ENCODE measurements at regions not wholly inside any gene's neighbourhood (a gene's known extent, or its start where the extent isn't known, plus 50 kb on each side); places are given as distances from the start of the nearest gene placed in this dataset.
"Not testable (repeated sequence)": the region's sequence is repeated elsewhere in the genome, so short reads cannot be mapped to it uniquely, and the experiment has no call there.

DNA sequence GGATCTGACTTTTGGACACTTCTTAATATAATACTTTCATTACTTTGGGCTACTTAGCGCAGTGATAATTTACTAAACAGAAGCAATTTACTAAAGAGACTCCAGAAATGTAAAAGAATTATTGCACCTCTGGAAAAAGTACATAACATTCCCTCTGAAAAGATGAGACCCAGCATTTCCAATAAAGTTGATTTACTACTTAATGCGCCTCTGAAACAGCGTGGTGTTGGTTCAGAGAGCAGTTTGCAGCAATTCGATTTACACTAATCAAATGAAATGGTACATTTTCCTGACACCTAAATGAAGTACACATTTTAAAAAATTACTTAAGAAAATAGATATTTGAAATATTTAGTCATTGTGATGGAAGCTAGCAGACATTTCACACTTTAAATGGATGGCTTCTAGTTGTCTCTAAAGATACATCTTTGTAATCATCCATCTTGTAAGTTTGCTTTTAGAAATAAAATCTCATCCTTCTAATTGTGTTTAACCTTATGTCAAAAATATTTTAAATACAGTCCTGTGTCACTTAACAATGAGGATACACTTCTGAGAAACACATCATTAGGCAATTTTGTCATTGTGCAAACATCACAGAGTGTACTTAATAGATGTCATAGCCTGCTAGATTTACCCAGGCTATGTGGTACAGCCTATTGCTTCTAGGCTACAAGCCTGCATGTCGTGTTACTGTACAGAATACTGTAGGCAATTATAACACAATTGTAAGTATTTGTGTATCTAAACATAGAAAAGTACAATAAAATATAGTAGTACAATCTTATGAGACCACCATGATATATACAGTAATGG lies 284.6 kb upstream of the UBE2E3 start:
- DNase-seq (ENCODE audit: low read depth, low spot score), result no peak

DNA sequence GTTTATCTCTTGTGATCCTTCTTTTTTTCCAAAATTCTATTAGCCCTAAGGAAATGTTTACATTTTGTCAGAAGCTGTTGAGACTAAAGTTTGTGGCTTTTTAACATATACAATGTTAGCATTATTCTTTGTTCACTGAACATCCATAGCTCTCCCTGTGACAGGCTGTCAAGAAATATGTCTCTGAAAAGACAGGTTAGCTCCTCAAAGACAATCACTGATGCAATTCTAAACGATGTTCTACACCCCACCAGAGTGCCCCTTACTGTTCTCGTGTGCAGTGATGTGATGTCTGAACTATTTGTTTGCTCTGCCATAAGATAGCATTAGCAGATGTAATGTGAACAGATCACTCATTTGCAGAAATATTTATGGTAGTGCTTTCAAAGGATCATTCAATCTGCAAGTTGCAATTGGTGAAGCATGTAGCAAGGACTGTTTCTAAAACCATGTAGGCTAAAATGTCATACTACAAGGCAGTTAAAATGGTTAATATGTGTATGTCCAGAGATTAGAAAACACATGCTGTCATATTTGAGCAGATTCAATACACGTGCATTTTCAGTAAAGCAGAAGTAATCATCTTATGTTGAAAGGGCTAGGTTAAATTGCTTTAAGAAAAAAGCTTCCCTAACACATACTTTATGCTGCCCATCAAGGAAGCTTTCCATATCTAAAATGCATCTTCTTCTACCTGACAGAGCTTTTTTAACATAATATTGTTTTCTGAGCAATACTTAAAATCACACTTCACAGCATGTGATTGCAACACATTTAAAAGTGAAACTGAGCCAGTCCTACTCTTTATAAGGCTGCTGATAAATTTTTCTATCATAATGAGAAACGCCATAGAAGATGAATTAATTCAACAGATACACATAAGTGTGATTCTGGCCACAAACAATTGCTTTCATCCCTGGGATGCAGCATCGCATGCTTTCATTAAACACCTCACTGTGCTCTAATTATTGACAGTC lies 285.7 kb upstream of the UBE2E3 start:
- no peak for DNase-seq (ENCODE audit: low read depth, low spot score)

GRCh38 chr2:180692322-180692721 lies 288.1 kb upstream of the UBE2E3 start:
- no peak for DNase-seq (ENCODE audit: low read depth, low spot score)

GRCh38 chr2:180691855-180692223 lies 288.6 kb upstream of the UBE2E3 start:
- DNase-seq (ENCODE audit: low read depth, low spot score), result not testable (repeated sequence)

GRCh38 chr2:180691186-180691854 lies 289.1 kb upstream of the UBE2E3 start:
- DNase-seq (ENCODE audit: low read depth, low spot score), result not testable (repeated sequence)

DNA sequence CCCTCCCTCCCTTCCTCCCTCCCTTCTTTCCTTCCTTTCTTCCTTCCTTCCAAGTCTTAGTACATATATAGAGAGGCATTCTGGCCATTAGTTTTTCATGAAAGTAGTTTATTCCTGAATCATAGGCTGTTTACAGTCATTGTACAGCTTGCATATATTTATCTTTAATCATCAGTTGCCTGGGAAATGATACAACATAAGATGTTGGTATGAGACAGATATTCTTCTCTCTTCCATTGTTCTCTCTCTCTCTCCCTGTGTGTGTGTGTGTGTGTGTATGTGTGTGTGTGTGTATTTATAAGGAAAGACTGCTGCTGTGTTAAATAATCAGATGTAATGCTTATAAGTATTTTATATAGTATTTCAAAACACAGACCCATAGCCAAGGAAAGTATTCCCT lies 289.8 kb upstream of the UBE2E3 start:
- DNase-seq (ENCODE audit: low read depth, low spot score), result no peak

DNA sequence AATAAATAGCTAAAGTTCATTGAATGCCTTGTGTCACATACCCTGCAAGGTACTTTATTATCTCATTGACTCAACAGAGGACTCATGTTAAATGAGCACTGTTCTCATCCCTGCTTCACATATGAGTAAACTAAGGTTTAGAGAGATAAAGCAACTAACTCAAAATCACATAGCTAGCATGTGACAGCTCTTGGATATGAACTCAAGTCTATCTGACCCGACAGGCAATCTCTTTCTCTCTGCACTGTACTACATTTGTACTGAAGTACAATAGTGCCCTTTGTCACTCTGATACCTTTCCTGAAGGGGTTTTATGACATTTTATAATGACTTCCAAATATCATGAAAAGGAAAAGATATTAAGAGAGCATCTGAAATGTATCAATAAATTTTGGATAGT lies 297.5 kb upstream of the UBE2E3 start:
- DNase-seq (ENCODE audit: low read depth, low spot score), result no peak

DNA sequence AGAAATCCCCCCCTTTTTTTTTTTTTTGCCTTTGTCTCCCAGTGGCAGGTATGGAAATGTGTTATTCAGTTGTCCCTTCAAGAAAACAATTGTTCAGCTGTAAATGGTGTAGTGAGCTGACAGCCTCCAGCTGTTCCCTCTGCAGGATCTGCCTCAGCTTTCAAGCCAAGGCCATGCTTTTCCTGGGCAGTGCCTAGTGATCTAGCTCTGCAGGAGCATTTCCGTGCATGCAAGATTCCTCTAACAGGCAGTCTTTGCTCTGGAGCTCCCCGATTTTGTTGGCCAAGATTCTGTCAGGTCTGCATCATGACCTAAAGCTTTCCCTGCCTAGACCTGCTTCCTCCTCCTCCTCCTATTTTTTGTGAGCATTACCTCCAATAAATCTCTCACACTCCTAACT lies 300.7 kb upstream of the UBE2E3 start:
- no peak for DNase-seq (ENCODE audit: low read depth, low spot score)

DNA sequence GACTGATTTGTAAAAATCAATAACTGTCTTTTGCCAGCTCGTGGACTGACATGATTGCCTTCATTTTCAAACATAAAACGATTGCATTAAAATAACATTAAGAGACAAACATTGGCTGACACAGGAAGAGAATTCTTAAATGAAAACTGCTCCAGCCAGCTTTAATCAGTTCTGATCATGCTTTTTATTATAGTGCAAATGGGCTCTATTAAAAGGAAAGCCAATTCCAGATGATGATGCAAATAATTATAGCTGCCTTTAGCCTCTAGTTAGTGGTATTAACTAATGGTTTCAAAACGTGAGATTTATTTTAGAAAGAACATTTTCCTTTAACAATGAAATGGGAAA lies 301.8 kb upstream of the UBE2E3 start:
- DNase-seq (ENCODE audit: low read depth, low spot score), result no peak

GRCh38 chr2:180677930-180678624 lies 302.3 kb upstream of the UBE2E3 start:
- DNase-seq (ENCODE audit: low read depth, low spot score), result no peak

DNA sequence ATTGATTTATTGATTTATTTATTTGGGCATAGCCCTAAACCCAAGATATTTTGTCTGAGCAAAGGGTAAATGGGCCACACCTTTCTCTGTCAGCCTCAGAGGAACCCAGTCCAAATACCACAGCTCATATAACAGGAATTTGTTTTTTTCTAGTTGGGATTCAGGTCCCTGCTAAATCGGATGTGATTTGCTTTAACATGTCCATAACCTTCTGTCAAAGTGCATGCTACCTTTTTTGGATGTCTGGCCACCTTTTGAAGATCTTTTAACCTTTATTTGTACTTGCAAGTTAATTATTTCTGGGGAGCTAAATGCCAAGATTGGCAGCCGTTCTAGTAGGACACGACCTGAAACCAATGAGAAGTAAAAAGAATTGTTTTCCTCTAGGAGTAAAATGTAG lies 303.2 kb upstream of the UBE2E3 start:
- peak; percentile 13 for DNase-seq (ENCODE audit: low read depth, low spot score)

DNA sequence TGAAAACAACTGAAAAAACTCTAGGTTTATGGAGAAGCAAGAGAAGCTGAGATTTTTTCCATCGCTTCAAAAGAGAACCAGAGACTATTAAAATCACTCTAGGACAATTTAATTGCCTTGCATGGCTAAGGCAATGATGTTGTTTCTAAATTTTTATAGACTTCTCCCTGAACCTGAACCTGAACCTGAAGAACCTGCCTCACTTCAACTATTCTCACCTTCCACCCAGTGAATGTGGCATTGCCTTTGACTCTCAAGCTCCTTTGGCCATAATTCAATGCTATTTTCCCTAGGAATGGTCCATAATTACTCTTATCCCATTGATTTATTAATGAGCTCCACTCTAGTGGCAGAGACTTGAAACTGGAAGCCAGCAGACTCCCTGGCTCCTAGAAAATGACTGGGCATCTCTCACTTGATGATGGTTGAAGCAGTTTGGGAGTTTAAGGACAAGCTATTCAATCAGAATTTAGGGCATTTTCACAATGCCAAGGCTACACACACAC lies 303.8 kb upstream of the UBE2E3 start:
- no peak for DNase-seq (ENCODE audit: low read depth, low spot score)

DNA sequence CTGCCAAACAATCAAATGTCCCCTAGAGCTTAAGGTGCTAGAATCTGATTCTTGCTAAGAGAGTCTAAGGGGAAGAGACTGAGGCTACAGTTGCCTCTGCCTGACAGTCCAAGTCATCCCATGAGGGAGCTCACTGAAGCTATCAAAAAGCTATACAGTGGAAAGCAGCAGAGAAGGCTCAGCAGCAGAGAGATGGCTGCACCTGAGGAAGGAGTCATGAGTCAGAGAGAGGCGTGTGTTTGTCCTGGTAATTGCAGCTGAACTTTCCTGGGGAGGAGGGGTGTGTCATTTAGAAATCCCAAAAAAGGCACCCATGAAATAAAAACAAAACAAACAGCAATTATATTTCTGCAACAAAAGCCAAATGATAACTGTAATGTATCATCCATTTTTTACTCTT lies 305.2 kb upstream of the UBE2E3 start:
- no peak for DNase-seq (ENCODE audit: low read depth, low spot score)

DNA sequence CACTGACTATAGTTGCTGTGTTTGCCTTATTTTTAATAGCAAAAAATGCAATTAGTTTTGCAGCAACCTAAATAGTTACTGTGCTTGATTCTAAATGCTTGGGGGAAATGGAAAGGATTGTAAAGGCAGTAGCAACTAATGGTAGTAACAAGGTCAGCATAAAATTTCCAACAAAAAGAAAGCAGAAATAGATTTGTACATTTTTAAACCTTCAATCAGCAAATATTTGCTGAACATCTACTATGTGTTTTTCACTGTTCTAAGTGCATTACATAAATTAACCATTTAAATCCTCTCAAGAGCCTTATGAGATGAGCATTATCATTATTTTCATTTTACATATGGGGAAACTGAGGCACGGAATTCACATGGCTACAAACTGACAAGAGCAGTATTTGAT lies 308.0 kb upstream of the UBE2E3 start:
- no peak for DNase-seq (ENCODE audit: low read depth, low spot score)

DNA sequence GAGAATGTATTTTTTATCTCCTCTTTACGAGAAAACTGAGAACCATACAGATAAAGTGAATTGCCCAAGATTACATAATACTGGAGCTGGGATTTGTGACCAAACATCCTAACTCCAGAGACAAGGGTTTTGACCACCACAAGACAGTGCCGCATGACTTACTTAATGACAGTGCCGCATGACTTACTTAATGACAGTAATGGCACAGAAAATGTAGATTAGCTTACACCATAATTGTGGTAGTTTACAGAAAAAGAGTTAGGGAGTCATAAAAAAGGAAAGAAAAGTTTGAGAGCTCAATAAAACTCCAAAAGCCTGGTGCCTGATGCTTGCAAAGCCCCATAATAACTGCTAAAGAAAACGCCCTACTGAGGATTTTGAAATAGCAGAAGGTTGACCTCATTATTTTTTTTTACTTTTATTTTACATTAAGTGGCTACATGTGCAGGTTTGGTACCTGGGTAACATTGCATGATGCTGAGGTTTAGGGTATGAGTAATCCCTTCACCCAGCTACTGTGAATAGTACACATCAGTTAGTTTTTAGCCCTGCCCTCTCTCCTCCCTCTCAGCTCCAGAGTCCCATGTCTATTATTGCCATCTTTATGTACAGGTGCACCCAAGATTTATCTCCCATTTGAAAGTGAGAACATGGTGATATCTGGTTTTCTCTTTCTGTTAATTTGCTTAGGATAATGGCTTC lies 310.0 kb upstream of the UBE2E3 start:
- no peak for DNase-seq (ENCODE audit: low read depth, low spot score)

GRCh38 chr2:180669016-180669415 lies 311.4 kb upstream of the UBE2E3 start:
- DNase-seq (ENCODE audit: low read depth, low spot score), result no peak

DNA sequence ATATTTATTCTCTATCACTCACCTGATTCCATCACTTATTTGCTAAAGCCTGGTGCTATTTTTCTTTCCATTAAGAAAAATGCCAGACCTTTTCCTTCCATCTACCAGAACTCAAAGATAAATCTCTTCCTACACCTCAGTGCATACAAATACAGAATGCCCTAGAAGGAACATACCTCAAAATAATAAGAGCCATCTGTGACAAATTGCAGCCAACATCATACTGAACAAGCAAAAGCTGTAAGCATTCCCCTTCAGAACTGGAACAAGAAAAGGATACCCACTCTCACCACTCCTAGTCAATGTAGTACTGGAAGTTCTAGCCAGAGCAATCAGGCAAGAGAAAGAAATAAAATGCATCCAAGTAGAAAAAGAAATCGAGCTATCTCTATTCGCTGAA lies 315.9 kb upstream of the UBE2E3 start:
- DNase-seq (ENCODE audit: low read depth, low spot score), result no peak

DNA sequence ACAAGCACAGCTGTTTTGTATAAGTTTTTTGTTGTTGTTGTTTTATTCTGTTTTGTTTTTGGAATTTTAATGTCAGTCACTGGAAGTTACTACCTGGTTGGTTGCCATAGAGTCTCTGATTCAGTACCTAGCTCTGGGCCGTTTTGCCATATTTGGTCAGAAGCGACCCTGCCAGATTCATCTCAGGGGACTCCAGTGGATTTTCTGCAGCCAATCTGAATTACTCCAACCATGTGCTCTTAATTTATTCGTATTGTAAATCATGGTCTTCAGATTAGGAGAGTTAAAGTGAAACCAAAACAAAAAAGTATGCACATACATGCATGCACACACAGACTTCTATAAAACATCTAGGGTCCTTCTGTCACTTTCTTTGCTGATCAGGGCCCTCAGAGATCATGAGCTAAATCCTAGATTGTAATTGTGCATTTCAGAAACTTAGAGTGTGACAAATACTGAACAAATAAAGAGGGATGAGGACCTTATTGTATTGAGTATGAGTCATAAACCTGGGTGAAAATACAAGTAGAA lies 317.4 kb upstream of the UBE2E3 start:
- DNase-seq (ENCODE audit: low read depth, low spot score), result peak; percentile 17

DNA sequence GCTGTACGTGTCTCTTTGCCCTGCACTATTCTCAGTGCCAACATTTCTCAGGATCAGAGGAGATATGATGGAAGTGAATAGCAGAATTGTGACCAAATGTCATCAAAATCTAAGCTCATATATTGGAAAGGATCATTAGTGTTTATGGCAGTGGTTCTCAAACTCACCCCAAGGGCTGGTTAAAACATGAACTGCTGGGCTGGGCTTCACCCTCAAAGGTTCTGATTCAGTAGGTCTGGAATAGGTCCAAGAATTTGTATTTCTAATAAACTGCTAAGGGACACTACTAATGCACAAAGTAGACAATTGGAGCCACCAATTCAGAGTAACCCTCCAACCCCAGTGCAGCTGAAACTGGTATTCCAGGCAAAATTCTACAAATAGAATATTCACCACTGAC lies 317.9 kb upstream of the UBE2E3 start:
- DNase-seq (ENCODE audit: low read depth, low spot score), result no peak

DNA sequence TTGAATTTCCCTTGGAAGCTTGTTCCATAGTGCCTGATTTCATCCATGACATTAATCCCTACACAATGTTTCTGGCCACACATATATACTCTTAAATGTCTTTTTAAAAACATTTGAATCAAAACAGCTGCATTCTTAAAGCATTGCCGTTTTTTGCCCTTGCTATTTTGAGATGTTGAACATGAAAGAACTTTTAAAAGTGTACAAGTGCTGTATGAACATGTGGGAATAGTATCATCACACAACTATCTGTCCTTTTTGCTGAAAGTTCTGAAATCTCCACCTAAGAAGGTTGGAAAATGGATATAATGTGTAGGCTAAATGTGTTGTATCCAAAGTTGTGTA lies 318.7 kb upstream of the UBE2E3 start:
- DNase-seq (ENCODE audit: low read depth, low spot score), result no peak

Data from astrocyte of the hippocampus (primary cell).